Parathyroid adenoma (tissue), 2 donors: ENCODE measurements at regions not wholly inside any gene's neighbourhood (a gene's known extent, or its start where the extent isn't known, plus 50 kb on each side); places are given as distances from the start of the nearest gene placed in this dataset.

Experiments
- H2AFZ ChIP-seq: fragments of 300-600 bp; sonication (generic); one replicate; pipeline ENCODE4 v1.7.0; 2017; ENCODE audit warnings: antibody characterized with exemption, mild to moderate bottlenecking
- H3K27ac ChIP-seq: fragments of 300-600 bp; sonication (generic); one replicate; pipeline ENCODE4 v1.7.0; 2017
- H3K27me3 ChIP-seq: fragments of 300-600 bp; sonication (generic); one replicate; pipeline ENCODE4 v1.7.0; 2017; ENCODE audit warnings: low read length; ENCODE audit not compliant: control insufficient read depth, insufficient read depth
- H3K36me3 ChIP-seq: fragments of 300-600 bp; sonication (generic); one replicate; pipeline ENCODE4 v1.7.0; 2017; ENCODE audit warnings: low read length; ENCODE audit not compliant: control insufficient read depth, insufficient read depth
- H3K4me1 ChIP-seq: fragments of 300-600 bp; sonication (generic); one replicate; pipeline ENCODE4 v1.7.0; 2017; ENCODE audit warnings: control low read depth
- H3K4me2 ChIP-seq: fragments of 300-600 bp; sonication (generic); one replicate; pipeline ENCODE4 v1.7.0; 2017; ENCODE audit warnings: low read length
- H3K4me3 ChIP-seq: fragments of 300-600 bp; sonication (generic); one replicate; pipeline ENCODE4 v1.7.0; 2017; ENCODE audit warnings: low read depth, low read length
- H3K79me2 ChIP-seq: fragments of 300-600 bp; sonication (generic); one replicate; pipeline ENCODE4 v1.7.0; 2017; ENCODE audit warnings: control low read depth
- H3K9ac ChIP-seq: fragments of 300-600 bp; sonication (generic); one replicate; pipeline ENCODE4 v1.7.0; 2017; ENCODE audit warnings: mild to moderate bottlenecking
- H3K9me3 ChIP-seq: fragments of 300-600 bp; sonication (generic); one replicate; pipeline ENCODE4 v1.7.0; 2017; ENCODE audit warnings: low read length; ENCODE audit not compliant: control insufficient read depth
- CTCF ChIP-seq: fragments of 300-600 bp; sonication (generic); IDR thresholded peaks from one replicate; pipeline ENCODE4 v1.7.0; 2017; ENCODE audit warnings: antibody characterized with exemption, mild to moderate bottlenecking
- donor health status: primary hyperparathyroidism.

GRCh38 chr10:9656386-9656785 lies 1361.3 kb upstream of the CELF2 start:
- Histone ChIP-seq H3K4me2 (no peak overlapping the region), H2AFZ (no peak overlapping the region), H3K9me3 (no peaks in the 10 kb centered on the region)

GRCh38 chr10:9656996-9657395 lies 1360.7 kb upstream of the CELF2 start:
- no peaks in the 10 kb centered on the region for H3K9me3 ChIP-seq
- TF ChIP-seq CTCF, result no peak
- H3K36me3 ChIP-seq, result no peaks in the 10 kb centered on the region
- H3K4me1 ChIP-seq, result no peaks in the 10 kb centered on the region
- no peak overlapping the region for H3K9ac ChIP-seq
- H3K79me2 ChIP-seq, result no peaks in the 10 kb centered on the region
- no peak overlapping the region for H3K4me2 ChIP-seq
- H3K27me3 ChIP-seq, result no peaks in the 10 kb centered on the region
- H3K4me3 ChIP-seq, result no peak overlapping the region
- no peak overlapping the region for H3K27ac ChIP-seq
- no peak overlapping the region for H2AFZ ChIP-seq

More at GRCh38 chr10:9656386-9656785, 1361.3 kb upstream of the CELF2 start:
- H3K9ac ChIP-seq, result no peak overlapping the region
- no peaks in the 10 kb centered on the region for H3K79me2 ChIP-seq
- H3K27me3 ChIP-seq, result no peaks in the 10 kb centered on the region
- no peaks in the 10 kb centered on the region for H3K36me3 ChIP-seq
- H3K27ac ChIP-seq, result no peak overlapping the region
- TF ChIP-seq CTCF, result no peak
- H3K4me3 ChIP-seq, result no peak overlapping the region
- no peaks in the 10 kb centered on the region for H3K4me1 ChIP-seq

GRCh38 chr10:9657530-9657929 lies 1360.1 kb upstream of the CELF2 start:
- Histone ChIP-seq H3K79me2 (no peaks in the 10 kb centered on the region), H3K4me3 (no peak overlapping the region), H3K36me3 (no peaks in the 10 kb centered on the region), H2AFZ (no peak overlapping the region), H3K9me3 (no peaks in the 10 kb centered on the region), H3K9ac (no peak overlapping the region), H3K27me3 (no peaks in the 10 kb centered on the region), H3K4me1 (no peaks in the 10 kb centered on the region), H3K4me2 (no peak overlapping the region), H3K27ac (no peak overlapping the region)
- no peak for TF ChIP-seq CTCF

- no peak overlapping the region for H3K4me2 ChIP-seq
- no peak overlapping the region for H3K9ac ChIP-seq
- H3K79me2 ChIP-seq, result no peaks in the 10 kb centered on the region
- no peaks in the 10 kb centered on the region for H3K27me3 ChIP-seq
- no peaks in the 10 kb centered on the region for H3K4me1 ChIP-seq
- H3K27ac ChIP-seq, result no peak overlapping the region
- H3K4me3 ChIP-seq, result no peak overlapping the region
- no peak for TF ChIP-seq CTCF
- H3K36me3 ChIP-seq, result no peaks in the 10 kb centered on the region
- H2AFZ ChIP-seq, result no peak overlapping the region
- no peaks in the 10 kb centered on the region for H3K9me3 ChIP-seq
Measured at GRCh38 chr10:9668411-9668810, 1349.3 kb upstream of the CELF2 start.

- no peaks in the 10 kb centered on the region for H3K4me1 ChIP-seq
- H3K4me3 ChIP-seq, result no peak overlapping the region
- H3K4me2 ChIP-seq, result no peak overlapping the region
- no peaks in the 10 kb centered on the region for H3K27me3 ChIP-seq
- no peak overlapping the region for H3K9ac ChIP-seq
- H3K9me3 ChIP-seq, result no peaks in the 10 kb centered on the region
- no peak overlapping the region for H2AFZ ChIP-seq
- no peaks in the 10 kb centered on the region for H3K36me3 ChIP-seq
- no peaks in the 10 kb centered on the region for H3K79me2 ChIP-seq
- H3K27ac ChIP-seq, result no peak overlapping the region
- TF ChIP-seq CTCF, result no peak
Measured at GRCh38 chr10:9670911-9671310, 1346.8 kb upstream of the CELF2 start.
